ES-I3 (cell line): ENCODE measurements at regions not wholly inside any gene's neighbourhood (a gene's known extent, or its start where the extent isn't known, plus 50 kb on each side); places are given as distances from the start of the nearest gene placed in this dataset.
"Not testable (repeated sequence)": the region's sequence is repeated elsewhere in the genome, so short reads cannot be mapped to it uniquely, and the experiment has no call there.

Source experiments
- H3K36me3 ChIP-seq: 2 replicates; pipeline ENCODE4 v1.6.1; 2013; ENCODE audit warnings: mild to moderate bottlenecking, low read length, control low read depth, moderate library complexity; ENCODE audit not compliant: insufficient read depth
- H3K4me1 ChIP-seq: 2 replicates; pipeline ENCODE4 v1.6.1; 2013; ENCODE audit warnings: mild to moderate bottlenecking, control low read depth, low read length; ENCODE audit not compliant: insufficient read depth
- H3K9ac ChIP-seq: 2 replicates; pipeline ENCODE4 v1.6.1; 2013; ENCODE audit warnings: low read depth, mild to moderate bottlenecking, low read length, moderate library complexity
- H3K9me3 ChIP-seq: 2 replicates; pipeline ENCODE4 v1.6.1; 2013; ENCODE audit warnings: mild to moderate bottlenecking, low read length, moderate library complexity; ENCODE audit not compliant: control insufficient read depth, insufficient read depth

- Histone ChIP-seq H3K4me1 (no peaks in the 10 kb centered on the region), H3K9me3 (no peaks in the 10 kb centered on the region), H3K36me3 (no peaks in the 10 kb centered on the region), H3K9ac (no peak overlapping the region)
These were observed 159.5 kb downstream of the SQOR start for GRCh38 chr15:45794304-45794703.

- Histone ChIP-seq H3K4me1 (no peaks in the 10 kb centered on the region), H3K36me3 (no peaks in the 10 kb centered on the region), H3K9me3 (no peaks in the 10 kb centered on the region), H3K9ac (no peak overlapping the region)
These were observed 160.0 kb downstream of the SQOR start for GRCh38 chr15:45794712-45795439.

DNA sequence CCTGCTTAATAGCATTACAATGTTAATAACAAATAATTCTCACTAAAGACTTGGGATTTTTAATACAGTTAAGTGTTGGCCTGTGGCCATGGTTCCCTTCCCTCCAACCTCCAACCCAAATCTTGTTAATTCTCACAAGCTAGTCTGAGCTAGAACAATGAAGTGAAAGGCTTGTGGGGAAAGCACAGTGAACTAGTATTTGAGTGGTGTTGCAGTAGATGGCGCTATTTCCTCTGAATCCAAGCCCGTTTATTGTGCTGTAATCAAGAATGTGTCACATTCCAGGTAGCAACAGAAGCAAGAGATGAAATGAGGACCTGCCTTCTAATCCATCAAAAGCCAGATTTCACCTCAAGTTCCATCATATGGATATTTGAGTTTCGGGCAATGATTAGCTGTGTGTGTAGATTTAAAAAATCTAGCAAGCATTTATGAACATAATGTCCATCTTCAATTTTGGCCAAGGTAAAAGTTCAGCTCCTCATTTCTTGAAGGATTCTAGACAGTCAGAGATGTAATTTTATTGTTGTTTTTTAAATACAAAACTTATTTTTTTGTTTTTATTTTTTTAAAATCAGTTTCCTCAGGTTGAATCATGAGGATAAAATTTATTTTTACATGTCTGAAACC, 160.7 kb downstream of the SQOR start:
- no peaks in the 10 kb centered on the region for H3K9me3 ChIP-seq
- no peaks in the 10 kb centered on the region for H3K4me1 ChIP-seq
- H3K36me3 ChIP-seq: no peaks in the 10 kb centered on the region
- no peak overlapping the region for H3K9ac ChIP-seq

- H3K9me3 ChIP-seq: no peaks in the 10 kb centered on the region
- no peaks in the 10 kb centered on the region for H3K4me1 ChIP-seq
- H3K9ac ChIP-seq: no peak overlapping the region
- no peaks in the 10 kb centered on the region for H3K36me3 ChIP-seq
These were observed 161.6 kb downstream of the SQOR start for GRCh38 chr15:45796433-45796832.

DNA sequence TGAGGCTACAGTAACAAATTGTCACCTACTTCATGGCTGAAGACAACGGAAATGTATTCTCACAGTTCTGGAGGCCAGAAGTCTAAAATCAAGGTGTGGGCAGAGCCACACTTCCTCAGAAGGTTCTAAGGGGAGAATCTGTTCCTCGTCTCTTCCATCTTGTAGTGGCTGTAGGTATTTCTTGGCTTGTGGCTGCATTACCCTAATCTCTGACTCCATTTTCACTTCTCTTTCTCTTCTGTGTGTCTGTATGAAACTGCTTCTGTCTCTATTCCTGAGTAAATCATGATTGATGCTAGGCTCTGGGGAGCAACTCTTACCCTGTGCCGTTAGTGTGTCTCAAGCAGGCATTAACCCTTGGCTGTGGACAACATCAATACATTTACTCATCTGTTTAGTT, 164.7 kb downstream of the SQOR start:
- Histone ChIP-seq H3K4me1 (no peaks in the 10 kb centered on the region), H3K36me3 (no peaks in the 10 kb centered on the region), H3K9me3 (no peaks in the 10 kb centered on the region; the same call in 1 of the 2 replicates), H3K9ac (no peak overlapping the region)

- no peaks in the 10 kb centered on the region for H3K36me3 ChIP-seq
- no peak overlapping the region for H3K9ac ChIP-seq
- no peaks in the 10 kb centered on the region; the same call in 1 of the 2 replicates for H3K9me3 ChIP-seq
- no peaks in the 10 kb centered on the region for H3K4me1 ChIP-seq
These were observed 166.7 kb downstream of the SQOR start for GRCh38 chr15:45801543-45801942.

DNA sequence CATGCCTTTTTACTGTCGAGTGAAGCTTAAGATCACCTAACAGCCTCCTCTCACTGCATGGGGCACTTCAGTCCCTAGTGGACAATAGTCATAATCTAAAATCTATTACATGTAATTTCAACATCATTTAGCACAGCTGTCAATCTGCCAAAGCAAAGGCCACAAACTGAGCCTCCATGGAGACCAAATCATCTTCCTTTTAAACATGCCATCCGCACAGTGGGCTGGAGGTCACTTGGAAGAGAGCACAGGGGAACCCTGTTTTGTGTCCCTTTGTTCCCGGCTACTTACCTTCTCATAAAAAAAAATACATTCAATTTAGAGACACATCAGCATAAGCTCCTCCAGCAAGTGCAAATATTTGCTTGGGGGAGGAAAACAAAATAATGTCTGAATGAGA, 167.3 kb downstream of the SQOR start:
- no peaks in the 10 kb centered on the region for H3K36me3 ChIP-seq
- no peaks in the 10 kb centered on the region for H3K4me1 ChIP-seq
- H3K9me3 ChIP-seq: no peaks in the 10 kb centered on the region; the same call in 1 of the 2 replicates
- no peak overlapping the region for H3K9ac ChIP-seq

- no peak overlapping the region for H3K9ac ChIP-seq
- no peaks in the 10 kb centered on the region for H3K36me3 ChIP-seq
- no peaks in the 10 kb centered on the region for H3K4me1 ChIP-seq
- H3K9me3 ChIP-seq: no peaks in the 10 kb centered on the region; the same call in 1 of the 2 replicates
These were observed 169.2 kb downstream of the SQOR start for GRCh38 chr15:45804028-45804427.

DNA sequence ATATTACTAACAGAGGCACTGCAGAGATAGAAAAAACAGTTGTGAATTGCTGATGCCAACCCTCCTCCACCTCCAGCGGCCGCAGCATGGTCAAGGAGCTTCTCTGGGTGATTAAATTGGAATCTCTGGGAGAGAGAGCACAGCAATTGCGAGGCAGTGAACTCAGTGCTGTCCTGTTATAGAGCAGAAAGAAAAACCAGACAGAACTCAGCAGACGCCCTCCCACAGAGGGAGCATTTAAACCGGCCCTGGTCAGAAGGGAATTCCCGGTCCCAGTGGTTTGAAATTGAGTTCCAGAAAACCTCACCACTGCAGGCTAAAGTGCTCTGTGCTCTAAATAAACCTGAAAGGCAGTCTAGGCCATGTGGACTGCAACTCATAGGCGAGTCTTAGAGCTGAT, 175.4 kb downstream of the SQOR start:
- Histone ChIP-seq H3K36me3 (no peaks in the 10 kb centered on the region), H3K4me1 (no peaks in the 10 kb centered on the region), H3K9ac (no peak overlapping the region), H3K9me3 (no peaks in the 10 kb centered on the region; the same call in none of the 2 replicates)

GRCh38 chr15:45812200-45812599, 177.4 kb downstream of the SQOR start:
- Histone ChIP-seq H3K9me3 (no peaks in the 10 kb centered on the region; the same call in none of the 2 replicates), H3K9ac (no peak overlapping the region), H3K36me3 (no peaks in the 10 kb centered on the region), H3K4me1 (no peaks in the 10 kb centered on the region)

- H3K9me3 ChIP-seq, H3K36me3 ChIP-seq, H3K4me1 ChIP-seq, H3K9ac ChIP-seq: not testable (repeated sequence)
These were observed 182.7 kb downstream of the SQOR start for GRCh38 chr15:45817578-45817977.

- H3K9ac ChIP-seq: no peak overlapping the region
- no peaks in the 10 kb centered on the region for H3K9me3 ChIP-seq
- no peaks in the 10 kb centered on the region for H3K36me3 ChIP-seq
- no peaks in the 10 kb centered on the region for H3K4me1 ChIP-seq
These were observed 186.6 kb downstream of the SQOR start for GRCh38 chr15:45821390-45821789.

DNA sequence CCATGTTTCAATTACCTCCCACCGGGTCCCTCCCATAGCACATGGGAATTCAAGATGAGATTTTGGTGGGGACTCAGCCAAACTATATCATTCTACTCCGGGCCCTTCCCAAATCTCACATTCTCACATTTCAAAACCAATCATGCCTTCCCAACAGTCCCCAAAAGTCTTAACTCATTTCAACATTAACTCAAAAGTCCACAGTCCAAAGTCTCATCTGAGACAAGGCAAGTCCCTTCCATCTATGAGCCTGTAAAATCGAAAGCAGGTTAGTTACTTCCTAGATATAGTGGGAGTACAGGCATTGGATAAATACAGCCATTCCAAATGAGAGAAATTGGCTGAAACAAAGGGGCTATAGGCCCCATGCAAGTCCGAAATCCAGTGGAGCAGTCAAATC, 188.1 kb downstream of the SQOR start:
- H3K4me1 ChIP-seq, H3K36me3 ChIP-seq, H3K9me3 ChIP-seq, H3K9ac ChIP-seq: not testable (repeated sequence)

DNA sequence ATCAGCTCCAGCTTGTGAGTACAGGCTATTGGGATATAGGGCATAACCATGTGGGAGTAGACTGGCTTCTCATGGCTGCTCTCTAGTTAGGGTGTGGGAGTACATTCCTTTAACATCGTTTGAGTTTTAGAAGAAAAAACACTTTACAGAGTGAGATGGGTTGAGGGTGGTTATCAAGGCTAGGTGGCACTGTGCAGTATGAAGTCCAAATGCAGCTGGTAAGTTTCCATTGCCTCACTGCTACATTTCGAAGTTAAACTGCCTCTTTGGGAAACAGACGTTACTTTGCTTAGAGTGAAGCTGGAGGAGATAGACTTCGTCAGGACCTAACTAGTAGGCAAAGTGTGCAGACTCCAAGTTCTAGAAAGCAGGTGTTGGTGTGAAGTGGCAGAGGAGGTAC, 192.4 kb downstream of the SQOR start:
- Histone ChIP-seq H3K36me3 (no peaks in the 10 kb centered on the region), H3K4me1 (no peaks in the 10 kb centered on the region), H3K9ac (no peak overlapping the region), H3K9me3 (no peaks in the 10 kb centered on the region)

GRCh38 chr15:45827766-45828165, 192.9 kb downstream of the SQOR start:
- H3K9ac ChIP-seq: no peak overlapping the region
- no peaks in the 10 kb centered on the region for H3K36me3 ChIP-seq
- no peaks in the 10 kb centered on the region for H3K4me1 ChIP-seq
- H3K9me3 ChIP-seq: no peaks in the 10 kb centered on the region
